ENCODE measurements at regions not wholly inside any gene's neighbourhood (a gene's known extent, or its start where the extent isn't known, plus 50 kb on each side); places are given as distances from the start of the nearest gene placed in this dataset.

DNA sequence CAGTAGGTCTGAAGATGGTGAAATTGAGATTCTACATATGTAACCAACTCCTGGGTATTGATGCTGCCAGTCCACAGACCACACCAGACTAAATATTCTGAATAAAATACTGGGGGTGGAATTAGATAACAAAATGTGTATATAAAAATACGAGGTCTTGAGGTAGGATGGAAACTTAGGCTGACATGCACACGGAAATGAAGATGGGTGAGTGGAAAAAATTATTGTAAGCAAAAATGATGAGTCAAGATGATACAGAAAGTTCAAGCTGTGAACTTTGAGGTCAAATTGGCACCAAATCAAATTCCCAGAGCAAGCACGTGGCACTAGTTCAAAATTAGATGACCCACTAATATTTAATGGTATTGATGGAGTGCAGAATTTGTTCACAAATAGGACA lies 713.4 kb upstream of the ACO1 start:
- TF ChIP-seq EZH2 (IDR thresholded peaks at IDR 0.05; ENCODE audit: low read length) = no peak
- Histone ChIP-seq H2AFZ (ENCODE audit: control insufficient read depth, low read length) (no peak overlapping the region), H3K36me3 (ENCODE audit: control insufficient read depth in 2 of 2, extremely low read depth in 1 of 2, insufficient read depth in 2 of 2, low read length in 2 of 2) (no peaks in the 10 kb centered on the region), H3K9ac (ENCODE audit: control insufficient read depth, extremely low read depth, insufficient read depth, low read length) (no peak overlapping the region), H3K79me2 (ENCODE audit: control insufficient read depth, insufficient read depth, low read length) (no peaks in the 10 kb centered on the region), H3K27ac (ENCODE audit: control insufficient read depth, insufficient read depth, low read length) (no peak overlapping the region), H3K4me1 (ENCODE audit: control insufficient read depth, extremely low read depth, insufficient read depth, low read length) (no peaks in the 10 kb centered on the region), H3K9me3 (ENCODE audit: control insufficient read depth, low read depth, low read length) (no peaks in the 10 kb centered on the region), H3K9me1 (ENCODE audit: control insufficient read depth, extremely low read depth, insufficient read depth, low read length) (no peaks in the 10 kb centered on the region), H3K4me2 (ENCODE audit: control insufficient read depth, extremely low read depth, insufficient read depth, low read depth, low read length) (no peak overlapping the region), H4K20me1 (ENCODE audit: control insufficient read depth, extremely low read depth, insufficient read depth, low read length) (no peaks in the 10 kb centered on the region), H3K4me3 (ENCODE audit: control insufficient read depth in 2 of 3, extremely low read depth in 1 of 3, insufficient read depth in 2 of 3, low read depth in 1 of 3, low read length in 3 of 3) (no peak overlapping the region), H3K27me3 (ENCODE audit: control insufficient read depth, extremely low read depth, insufficient read depth, low read length) (no peaks in the 10 kb centered on the region)
- DNase-seq (ENCODE audit: low read depth, low spot score) (no peak), FAIRE-seq (no peak)
- dilution Hi-C loops (cut with MboI; ENCODE audit: extremely low pct_ligation_motif_present, low sequenced_read_pairs) = no loop called here

DNA sequence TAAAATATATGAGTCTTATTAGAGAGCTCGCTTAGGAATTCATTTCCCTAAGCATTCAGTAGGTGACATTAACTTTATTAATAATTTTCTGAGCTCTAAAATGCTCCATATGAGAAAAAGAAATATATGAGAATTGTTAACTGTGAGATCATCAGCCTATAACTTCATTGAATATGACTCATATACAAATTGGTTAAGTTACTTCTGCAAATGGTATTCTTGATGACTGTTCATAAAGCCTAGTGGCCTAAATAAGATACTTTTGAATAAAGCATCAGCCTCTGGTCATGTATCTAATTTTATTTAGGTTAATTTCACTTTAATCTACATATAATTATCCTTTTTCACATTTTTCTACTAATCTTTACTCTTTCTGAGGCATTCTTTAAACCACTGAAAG lies 710.2 kb upstream of the ACO1 start:
- no peak overlapping the region for H2AFZ ChIP-seq (ENCODE audit: control insufficient read depth, low read length)
- no peaks in the 10 kb centered on the region for H3K9me3 ChIP-seq (ENCODE audit: control insufficient read depth, low read depth, low read length)
- no peaks in the 10 kb centered on the region for H3K36me3 ChIP-seq (ENCODE audit: control insufficient read depth in 2 of 2, extremely low read depth in 1 of 2, insufficient read depth in 2 of 2, low read length in 2 of 2)
- no peaks in the 10 kb centered on the region for H3K9me1 ChIP-seq (ENCODE audit: control insufficient read depth, extremely low read depth, insufficient read depth, low read length)
- H3K79me2 ChIP-seq (ENCODE audit: control insufficient read depth, insufficient read depth, low read length) = no peaks in the 10 kb centered on the region
- no peak overlapping the region for H3K27ac ChIP-seq (ENCODE audit: control insufficient read depth, insufficient read depth, low read length)
- H3K4me2 ChIP-seq (ENCODE audit: control insufficient read depth, extremely low read depth, insufficient read depth, low read depth, low read length) = no peak overlapping the region
- no peak overlapping the region for H3K4me3 ChIP-seq (ENCODE audit: control insufficient read depth in 2 of 3, extremely low read depth in 1 of 3, insufficient read depth in 2 of 3, low read depth in 1 of 3, low read length in 3 of 3)
- H3K27me3 ChIP-seq (ENCODE audit: control insufficient read depth, extremely low read depth, insufficient read depth, low read length) = no peaks in the 10 kb centered on the region
- TF ChIP-seq, protein P1, sequence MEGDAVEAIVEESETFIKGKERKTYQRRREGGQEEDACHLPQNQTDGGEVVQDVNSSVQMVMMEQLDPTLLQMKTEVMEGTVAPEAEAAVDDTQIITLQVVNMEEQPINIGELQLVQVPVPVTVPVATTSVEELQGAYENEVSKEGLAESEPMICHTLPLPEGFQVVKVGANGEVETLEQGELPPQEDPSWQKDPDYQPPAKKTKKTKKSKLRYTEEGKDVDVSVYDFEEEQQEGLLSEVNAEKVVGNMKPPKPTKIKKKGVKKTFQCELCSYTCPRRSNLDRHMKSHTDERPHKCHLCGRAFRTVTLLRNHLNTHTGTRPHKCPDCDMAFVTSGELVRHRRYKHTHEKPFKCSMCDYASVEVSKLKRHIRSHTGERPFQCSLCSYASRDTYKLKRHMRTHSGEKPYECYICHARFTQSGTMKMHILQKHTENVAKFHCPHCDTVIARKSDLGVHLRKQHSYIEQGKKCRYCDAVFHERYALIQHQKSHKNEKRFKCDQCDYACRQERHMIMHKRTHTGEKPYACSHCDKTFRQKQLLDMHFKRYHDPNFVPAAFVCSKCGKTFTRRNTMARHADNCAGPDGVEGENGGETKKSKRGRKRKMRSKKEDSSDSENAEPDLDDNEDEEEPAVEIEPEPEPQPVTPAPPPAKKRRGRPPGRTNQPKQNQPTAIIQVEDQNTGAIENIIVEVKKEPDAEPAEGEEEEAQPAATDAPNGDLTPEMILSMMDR (optimal IDR thresholded peaks at IDR 0.05 in 1 of 3, IDR thresholded peaks at IDR 0.05 in 1 of 3, conservative IDR thresholded peaks at IDR 0.05 in 1 of 3; ENCODE audit: extremely low read depth in 1 of 3, insufficient read depth in 2 of 3, low read length in 3 of 3) = no peak
- no peak for TF ChIP-seq EZH2 (IDR thresholded peaks at IDR 0.05; ENCODE audit: low read length)
- FAIRE-seq (no peak), DNase-seq (ENCODE audit: low read depth, low spot score) (no peak)
- H4K20me1 ChIP-seq (ENCODE audit: control insufficient read depth, extremely low read depth, insufficient read depth, low read length) = no peaks in the 10 kb centered on the region
- H3K4me1 ChIP-seq (ENCODE audit: control insufficient read depth, extremely low read depth, insufficient read depth, low read length) = no peaks in the 10 kb centered on the region
- H3K9ac ChIP-seq (ENCODE audit: control insufficient read depth, extremely low read depth, insufficient read depth, low read length) = no peak overlapping the region
- dilution Hi-C loops (cut with MboI; ENCODE audit: extremely low pct_ligation_motif_present, low sequenced_read_pairs) = no loop called here

DNA sequence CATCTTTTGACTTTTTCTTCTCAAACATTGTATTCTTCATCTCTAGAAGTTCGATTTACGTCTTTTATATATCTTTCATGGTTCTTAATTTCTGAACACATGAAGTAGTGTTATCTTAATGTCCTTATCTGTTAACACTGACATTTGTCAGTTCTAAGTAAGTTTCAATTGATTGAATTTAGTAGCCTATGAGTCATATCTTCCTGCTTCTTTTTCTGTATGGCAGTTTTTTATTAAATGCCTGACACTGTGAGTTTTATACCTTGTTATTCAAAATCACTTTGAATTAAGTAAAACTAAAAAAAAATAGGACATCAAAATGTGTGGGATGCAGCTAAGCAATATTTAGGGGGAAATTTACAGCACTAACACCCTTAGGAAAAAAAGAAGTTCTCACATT lies 707.0 kb upstream of the ACO1 start:
- no peaks in the 10 kb centered on the region for H3K4me1 ChIP-seq (ENCODE audit: control insufficient read depth, extremely low read depth, insufficient read depth, low read length)
- H4K20me1 ChIP-seq (ENCODE audit: control insufficient read depth, extremely low read depth, insufficient read depth, low read length) = no peaks in the 10 kb centered on the region
- no peak for DNase-seq (ENCODE audit: low read depth, low spot score)
- H2AFZ ChIP-seq (ENCODE audit: control insufficient read depth, low read length) = no peak overlapping the region
- no peaks in the 10 kb centered on the region for H3K9me3 ChIP-seq (ENCODE audit: control insufficient read depth, low read depth, low read length)
- no peaks in the 10 kb centered on the region for H3K79me2 ChIP-seq (ENCODE audit: control insufficient read depth, insufficient read depth, low read length)
- dilution Hi-C loops (cut with MboI; ENCODE audit: extremely low pct_ligation_motif_present, low sequenced_read_pairs) = no loop called here
- H3K9me1 ChIP-seq (ENCODE audit: control insufficient read depth, extremely low read depth, insufficient read depth, low read length) = no peaks in the 10 kb centered on the region
- TF ChIP-seq EZH2 (IDR thresholded peaks at IDR 0.05; ENCODE audit: low read length) = no peak
- TF ChIP-seq, protein P1 (optimal IDR thresholded peaks at IDR 0.05 in 1 of 3, IDR thresholded peaks at IDR 0.05 in 1 of 3, conservative IDR thresholded peaks at IDR 0.05 in 1 of 3; ENCODE audit: extremely low read depth in 1 of 3, insufficient read depth in 2 of 3, low read length in 3 of 3) = no peak
- H3K27me3 ChIP-seq (ENCODE audit: control insufficient read depth, extremely low read depth, insufficient read depth, low read length) = no peaks in the 10 kb centered on the region
- H3K4me2 ChIP-seq (ENCODE audit: control insufficient read depth, extremely low read depth, insufficient read depth, low read depth, low read length) = no peak overlapping the region
- H3K36me3 ChIP-seq (ENCODE audit: control insufficient read depth in 2 of 2, extremely low read depth in 1 of 2, insufficient read depth in 2 of 2, low read length in 2 of 2) = no peaks in the 10 kb centered on the region
- H3K9ac ChIP-seq (ENCODE audit: control insufficient read depth, extremely low read depth, insufficient read depth, low read length) = no peak overlapping the region
- FAIRE-seq = no peak
- H3K4me3 ChIP-seq (ENCODE audit: control insufficient read depth in 2 of 3, extremely low read depth in 1 of 3, insufficient read depth in 2 of 3, low read depth in 1 of 3, low read length in 3 of 3) = no peak overlapping the region
- H3K27ac ChIP-seq (ENCODE audit: control insufficient read depth, insufficient read depth, low read length) = no peak overlapping the region

All from keratinocyte (primary cell).